ENCODE measurements at regions not wholly inside any gene's neighbourhood (a gene's known extent, or its start where the extent isn't known, plus 50 kb on each side); places are given as distances from the start of the nearest gene placed in this dataset.

DNA sequence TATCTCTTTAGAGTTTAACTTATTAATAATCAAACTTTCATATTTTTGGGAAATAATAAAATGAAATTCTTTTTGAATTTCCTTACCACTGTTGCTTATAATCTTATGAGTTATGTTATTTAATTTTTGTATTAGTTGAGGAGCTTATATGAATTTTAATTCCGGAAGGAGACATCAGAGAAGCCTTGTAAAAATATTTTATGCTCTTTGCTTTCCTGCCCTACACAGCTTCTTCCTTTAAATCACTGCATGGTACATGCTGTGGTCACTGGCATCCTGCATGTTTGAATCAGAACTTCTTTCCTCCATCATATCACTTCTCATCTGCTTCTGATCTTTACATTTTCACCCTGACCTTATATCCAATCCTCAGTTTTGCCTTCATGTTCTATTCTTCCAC lies 266.7 kb upstream of the ZSWIM2 start:
- TF ChIP-seq, protein P1, sequence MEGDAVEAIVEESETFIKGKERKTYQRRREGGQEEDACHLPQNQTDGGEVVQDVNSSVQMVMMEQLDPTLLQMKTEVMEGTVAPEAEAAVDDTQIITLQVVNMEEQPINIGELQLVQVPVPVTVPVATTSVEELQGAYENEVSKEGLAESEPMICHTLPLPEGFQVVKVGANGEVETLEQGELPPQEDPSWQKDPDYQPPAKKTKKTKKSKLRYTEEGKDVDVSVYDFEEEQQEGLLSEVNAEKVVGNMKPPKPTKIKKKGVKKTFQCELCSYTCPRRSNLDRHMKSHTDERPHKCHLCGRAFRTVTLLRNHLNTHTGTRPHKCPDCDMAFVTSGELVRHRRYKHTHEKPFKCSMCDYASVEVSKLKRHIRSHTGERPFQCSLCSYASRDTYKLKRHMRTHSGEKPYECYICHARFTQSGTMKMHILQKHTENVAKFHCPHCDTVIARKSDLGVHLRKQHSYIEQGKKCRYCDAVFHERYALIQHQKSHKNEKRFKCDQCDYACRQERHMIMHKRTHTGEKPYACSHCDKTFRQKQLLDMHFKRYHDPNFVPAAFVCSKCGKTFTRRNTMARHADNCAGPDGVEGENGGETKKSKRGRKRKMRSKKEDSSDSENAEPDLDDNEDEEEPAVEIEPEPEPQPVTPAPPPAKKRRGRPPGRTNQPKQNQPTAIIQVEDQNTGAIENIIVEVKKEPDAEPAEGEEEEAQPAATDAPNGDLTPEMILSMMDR (IDR thresholded peaks at IDR 0.05), result no peak
- no peak for TF ChIP-seq POLR2A (IDR thresholded peaks at IDR 0.05)
